CD4-positive, alpha-beta T cell (primary cell): ENCODE measurements at regions not wholly inside any gene's neighbourhood (a gene's known extent, or its start where the extent isn't known, plus 50 kb on each side); places are given as distances from the start of the nearest gene placed in this dataset.

Source experiments
- ATAC-seq: fragments of 200-7000 bp; cut with Tn5 transposase; one replicate; pipeline ENCODE4 v1.10.0; 2022; ENCODE audit warnings: mild to moderate bottlenecking; ENCODE audit not compliant: poor library complexity
- CTCF ChIA-PET: fragments of 350-600 bp; sonication (Branson Sonifier 250); formaldehyde crosslinking; loops from one replicate; lab custom pipeline; 2021; ENCODE audit warnings: antibody characterized with exemption, inconsistent platforms; lab: Charles Lee
- POLR2A ChIA-PET: fragments of 350-600 bp; sonication (Branson Sonifier 250); formaldehyde crosslinking; loops from one replicate; lab custom pipeline; 2021; ENCODE audit warnings: antibody characterized with exemption, inconsistent platforms; lab: Charles Lee
- DNase-seq, 14 experiments: peaks; one replicate each; pipeline ENCODE4 v3.0.0-alpha.2; 2013 to 2020; ENCODE audit warnings: mixed read lengths in 2 of 14
- H3K27ac ChIP-seq, 2 donors: one replicate each; pipeline versions ENCODE4 v1.5.1 to v1.7.0; 2013; ENCODE audit warnings: low read length in 2 of 2, low read depth in 1 of 2, mild to moderate bottlenecking in 1 of 2
- H3K27me3 ChIP-seq, 2 experiments: 1 replicate in 1 of 2; 2 replicates in 1 of 2; pipeline versions ENCODE4 v1.6.1 to v1.7.0; 2013; ENCODE audit warnings: low read length in 2 of 2, control low read depth in 1 of 2, mild to moderate bottlenecking in 1 of 2, moderate library complexity in 1 of 2; ENCODE audit not compliant: insufficient read depth in 2 of 2, control insufficient read depth in 1 of 2
- H3K36me3 ChIP-seq: one replicate; pipeline ENCODE4 v1.6.1; 2013; ENCODE audit warnings: low read length, control low read depth; ENCODE audit not compliant: insufficient read depth
- H3K4me1 ChIP-seq: one replicate; pipeline ENCODE4 v1.6.1; 2013; ENCODE audit warnings: low read length, control low read depth; ENCODE audit not compliant: insufficient read depth
- H3K4me3 ChIP-seq: one replicate; pipeline ENCODE4 v1.5.1; 2013; ENCODE audit warnings: mild to moderate bottlenecking, low read length, moderate library complexity
- H3K9me3 ChIP-seq, 2 experiments: 1 replicate in 1 of 2; 2 replicates in 1 of 2; pipeline versions ENCODE4 v1.6.1 to v1.7.0; 2013; ENCODE audit warnings: low read length in 2 of 2, mild to moderate bottlenecking in 2 of 2, control low read depth in 1 of 2, moderate library complexity in 1 of 2; ENCODE audit not compliant: control insufficient read depth in 1 of 2, insufficient read depth in 1 of 2
- H3K27ac Mint-ChIP-seq: one replicate; pipeline ENCODE4 v1.8.0; 2020; ENCODE audit warnings: mixed read lengths
- H3K27me3 Mint-ChIP-seq: one replicate; pipeline ENCODE4 v1.8.0; 2021; ENCODE audit warnings: mixed read lengths
- H3K36me3 Mint-ChIP-seq: one replicate; pipeline ENCODE4 v1.8.0; 2021; ENCODE audit warnings: low read depth, mixed read lengths
- H3K4me1 Mint-ChIP-seq: one replicate; pipeline ENCODE4 v1.8.0; 2021; ENCODE audit warnings: low read depth, mixed read lengths
- H3K4me3 Mint-ChIP-seq: one replicate; pipeline ENCODE4 v1.8.0; 2020; ENCODE audit warnings: mild to moderate bottlenecking, mixed read lengths
- H3K9me3 Mint-ChIP-seq: one replicate; pipeline ENCODE4 v1.8.0; 2020; ENCODE audit warnings: mixed read lengths
- intact Hi-C, 2 experiments: fragments of 100-400 bp; cut with DNase I in 1 of 2; cut with micrococcal nuclease in 1 of 2; formaldehyde crosslinking; loops; one replicate each; pipeline versions ENCODE4 v1.15.1 to v1.9.0; 2023 to 2025; cut with DNase I, micrococcal nuclease
- TF ChIP-seq, protein P1 (sequence below): fragments of 200-600 bp; IDR thresholded peaks from one replicate; pipeline ENCODE4 v1.8.0; 2022; ENCODE audit warnings: antibody characterized with exemption, mild to moderate bottlenecking

DNA sequence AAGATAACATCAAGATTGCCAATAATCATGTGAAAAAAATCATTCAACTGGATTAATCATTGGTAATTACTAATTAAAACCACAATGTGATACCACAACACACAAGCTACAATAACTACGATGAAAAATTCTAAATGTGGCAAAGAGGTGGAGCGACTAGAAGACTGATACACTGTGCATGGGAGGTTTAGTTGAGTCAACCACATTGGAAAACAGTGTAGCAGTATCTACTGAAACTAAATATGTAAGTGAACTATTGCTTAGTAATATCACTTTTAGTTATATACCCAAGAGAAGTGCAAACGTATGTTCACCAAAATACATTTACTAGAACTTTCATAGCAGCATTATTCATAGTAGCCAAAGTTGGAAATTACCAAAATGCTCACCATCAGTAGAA, 359.9 kb downstream of the ETS1 start:
- ChIA-PET CTCF (no interaction called here), POLR2A (no interaction called here)
- no peaks in the 10 kb centered on the region for H3K27me3 ChIP-seq
- no peaks in the 10 kb centered on the region for H3K36me3 Mint-ChIP-seq
- no peaks in the 10 kb centered on the region for H3K27me3 Mint-ChIP-seq
- ATAC-seq (no peak), DNase-seq (no peak)
- no peaks in the 10 kb centered on the region for H3K36me3 ChIP-seq
- no peaks in the 10 kb centered on the region for H3K9me3 Mint-ChIP-seq
- H3K27ac Mint-ChIP-seq = no peak overlapping the region
- no peak overlapping the region for H3K27ac ChIP-seq
- TF ChIP-seq, protein P1, sequence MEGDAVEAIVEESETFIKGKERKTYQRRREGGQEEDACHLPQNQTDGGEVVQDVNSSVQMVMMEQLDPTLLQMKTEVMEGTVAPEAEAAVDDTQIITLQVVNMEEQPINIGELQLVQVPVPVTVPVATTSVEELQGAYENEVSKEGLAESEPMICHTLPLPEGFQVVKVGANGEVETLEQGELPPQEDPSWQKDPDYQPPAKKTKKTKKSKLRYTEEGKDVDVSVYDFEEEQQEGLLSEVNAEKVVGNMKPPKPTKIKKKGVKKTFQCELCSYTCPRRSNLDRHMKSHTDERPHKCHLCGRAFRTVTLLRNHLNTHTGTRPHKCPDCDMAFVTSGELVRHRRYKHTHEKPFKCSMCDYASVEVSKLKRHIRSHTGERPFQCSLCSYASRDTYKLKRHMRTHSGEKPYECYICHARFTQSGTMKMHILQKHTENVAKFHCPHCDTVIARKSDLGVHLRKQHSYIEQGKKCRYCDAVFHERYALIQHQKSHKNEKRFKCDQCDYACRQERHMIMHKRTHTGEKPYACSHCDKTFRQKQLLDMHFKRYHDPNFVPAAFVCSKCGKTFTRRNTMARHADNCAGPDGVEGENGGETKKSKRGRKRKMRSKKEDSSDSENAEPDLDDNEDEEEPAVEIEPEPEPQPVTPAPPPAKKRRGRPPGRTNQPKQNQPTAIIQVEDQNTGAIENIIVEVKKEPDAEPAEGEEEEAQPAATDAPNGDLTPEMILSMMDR = no peak
- H3K4me1 Mint-ChIP-seq = peaks cover 12% of the 10 kb centered on the region
- no peak overlapping the region for H3K4me3 ChIP-seq
- no peaks in the 10 kb centered on the region for H3K9me3 ChIP-seq
- H3K4me1 ChIP-seq = no peaks in the 10 kb centered on the region
- H3K4me3 Mint-ChIP-seq = no peak overlapping the region
- intact Hi-C loops = no loop called here

DNA sequence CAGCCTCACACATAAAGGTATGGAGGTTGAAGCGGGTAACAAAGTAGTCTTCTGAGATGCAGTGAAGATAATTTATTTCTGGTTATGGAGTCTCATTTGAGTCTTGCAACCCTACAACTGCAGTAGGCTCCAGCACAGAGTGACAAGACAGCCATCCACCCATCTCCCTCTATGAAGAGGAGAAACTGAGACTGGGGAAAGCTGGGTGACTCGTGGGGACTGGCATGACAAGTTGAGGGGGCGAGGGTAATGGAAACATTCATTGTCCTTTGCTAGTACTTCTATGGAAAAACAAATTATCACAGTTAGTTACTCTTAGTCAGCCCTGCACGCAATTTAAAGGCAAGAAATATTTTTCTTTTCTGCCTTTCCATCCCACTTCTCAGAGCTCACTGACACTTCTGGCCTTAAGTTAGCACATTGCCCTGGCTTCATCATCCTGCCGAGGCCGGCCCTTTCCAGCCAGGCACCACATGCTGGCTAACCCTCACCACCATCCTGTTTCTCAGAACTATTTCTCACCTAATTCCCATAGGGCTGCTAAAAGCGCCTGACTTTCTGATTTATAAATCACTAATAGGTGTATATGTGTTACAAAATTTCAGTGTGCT, 361.1 kb downstream of the ETS1 start:
- Mint-ChIP-seq H3K4me1 (peaks cover 12% of the 10 kb centered on the region), H3K27me3 (no peaks in the 10 kb centered on the region), H3K27ac (no peak overlapping the region), H3K4me3 (no peak overlapping the region), H3K9me3 (no peaks in the 10 kb centered on the region), H3K36me3 (no peaks in the 10 kb centered on the region)
- Histone ChIP-seq H3K4me3 (no peak overlapping the region), H3K4me1 (no peaks in the 10 kb centered on the region), H3K27me3 (no peaks in the 10 kb centered on the region), H3K27ac (no peak overlapping the region), H3K9me3 (no peaks in the 10 kb centered on the region), H3K36me3 (no peaks in the 10 kb centered on the region)
- ChIA-PET CTCF (no interaction called here), POLR2A (no interaction called here)
- ATAC-seq = no peak
- intact Hi-C loops = no loop called here
- no peak for DNase-seq
- TF ChIP-seq, protein P1 = no peak

GRCh38 chr11:128222245-128222884, 365.0 kb downstream of the ETS1 start:
- Mint-ChIP-seq H3K36me3 (no peaks in the 10 kb centered on the region), H3K4me1 (peaks cover 12% of the 10 kb centered on the region), H3K4me3 (no peak overlapping the region), H3K27ac (no peak overlapping the region), H3K9me3 (no peaks in the 10 kb centered on the region), H3K27me3 (no peaks in the 10 kb centered on the region)
- no peaks in the 10 kb centered on the region for H3K4me1 ChIP-seq
- TF ChIP-seq, protein P1 = no peak
- no peak for ATAC-seq
- no peaks in the 10 kb centered on the region for H3K36me3 ChIP-seq
- no peaks in the 10 kb centered on the region for H3K9me3 ChIP-seq
- ChIA-PET CTCF (no interaction called here), POLR2A (no interaction called here)
- intact Hi-C loops = no loop called here
- H3K4me3 ChIP-seq = no peak overlapping the region
- no peak overlapping the region for H3K27ac ChIP-seq
- DNase-seq = no peak
- H3K27me3 ChIP-seq = no peaks in the 10 kb centered on the region
